Fibroblast of peridontal ligament (primary cell): ENCODE measurements at regions not wholly inside any gene's neighbourhood (a gene's known extent, or its start where the extent isn't known, plus 50 kb on each side); places are given as distances from the start of the nearest gene placed in this dataset.

Source experiments
- DNase-seq: peaks from one replicate; pipeline ENCODE4 v3.0.0-alpha.2; 2010; ENCODE audit errors: extremely low read depth

- peak; percentile 3 for DNase-seq
Measured at GRCh38 chr4:175125410-175126068, 207.4 kb downstream of the ADAM29 start.

- peak; percentile 28 for DNase-seq
Measured at GRCh38 chr4:175127314-175127713, 209.2 kb downstream of the ADAM29 start.

DNA sequence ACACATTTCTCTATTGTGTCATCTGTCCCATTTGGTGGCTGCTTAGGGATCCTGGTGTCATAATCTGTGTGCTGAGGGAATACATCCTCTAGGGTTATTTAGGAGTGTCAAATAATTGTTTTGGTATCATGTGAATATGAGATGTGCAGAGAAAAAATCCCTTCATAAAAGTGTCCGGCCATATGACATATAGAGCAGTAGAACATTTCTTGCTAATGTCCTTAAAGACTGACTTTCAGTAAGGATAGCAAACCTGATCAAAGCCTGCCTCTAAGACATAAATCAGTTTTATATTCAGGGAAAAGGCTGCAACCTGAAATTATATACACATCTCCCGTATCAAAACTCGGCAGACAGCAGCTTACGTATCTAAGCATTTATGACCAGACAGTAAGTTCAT lies 211.6 kb downstream of the ADAM29 start:
- DNase-seq = no peak

DNA sequence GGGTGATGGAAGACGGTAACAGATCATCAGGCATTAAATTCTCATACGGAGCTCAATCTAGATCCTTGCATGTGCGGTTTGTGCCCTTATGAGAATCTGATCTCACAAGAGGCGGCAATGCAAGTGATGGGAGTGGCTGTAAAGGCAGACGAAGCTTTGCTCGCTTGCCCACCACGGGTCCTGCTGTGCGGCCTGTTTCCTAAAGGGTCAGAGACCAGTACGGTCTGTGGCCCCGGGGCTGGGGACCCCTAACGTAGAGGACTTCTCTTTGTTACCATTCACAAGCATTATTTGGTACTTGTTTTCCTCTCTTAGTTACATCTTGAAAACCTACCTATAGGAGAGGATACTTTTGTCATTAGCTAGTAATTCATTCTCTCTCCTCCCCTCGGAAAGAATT lies 221.0 kb downstream of the ADAM29 start:
- no peak for DNase-seq

DNA sequence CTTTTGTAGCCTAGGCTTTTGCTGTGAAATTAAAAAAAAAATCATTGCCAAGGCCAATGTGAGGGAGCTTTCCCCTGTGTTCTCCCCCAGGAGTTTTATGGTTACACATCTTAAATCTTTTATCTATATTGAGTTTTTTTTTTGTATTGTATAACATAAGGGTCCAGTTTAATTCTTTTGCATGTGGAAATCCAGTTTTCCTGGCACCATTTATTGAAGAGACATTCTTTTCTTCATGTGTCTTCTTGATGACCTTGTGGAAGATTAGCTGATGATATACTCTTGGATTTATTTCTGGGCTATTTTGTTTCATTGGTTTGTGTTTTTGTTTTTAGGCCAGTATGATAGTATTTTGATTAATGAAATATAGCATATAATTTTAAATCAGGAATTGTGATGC lies 225.0 kb downstream of the ADAM29 start:
- DNase-seq = no peak

DNA sequence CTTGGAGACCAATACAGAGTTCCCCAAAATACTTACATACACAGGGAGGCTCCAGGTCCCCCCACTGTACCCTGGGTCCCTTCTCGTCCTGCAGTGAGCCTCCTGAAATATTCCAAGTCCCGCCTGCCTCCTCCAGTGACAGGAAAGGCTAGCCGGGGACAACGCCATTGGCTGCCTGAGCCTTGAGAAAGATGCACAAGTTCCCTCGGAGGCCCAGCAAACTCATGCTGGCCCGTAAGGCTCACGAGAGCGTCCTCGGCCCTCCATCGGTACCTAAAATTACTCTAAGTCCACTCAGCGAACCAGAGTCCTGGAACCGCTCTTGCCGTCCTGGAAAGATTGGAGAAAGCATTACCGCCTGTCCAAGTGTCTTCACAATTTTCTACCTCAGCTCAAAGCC lies 228.6 kb downstream of the ADAM29 start:
- DNase-seq = no peak

DNA sequence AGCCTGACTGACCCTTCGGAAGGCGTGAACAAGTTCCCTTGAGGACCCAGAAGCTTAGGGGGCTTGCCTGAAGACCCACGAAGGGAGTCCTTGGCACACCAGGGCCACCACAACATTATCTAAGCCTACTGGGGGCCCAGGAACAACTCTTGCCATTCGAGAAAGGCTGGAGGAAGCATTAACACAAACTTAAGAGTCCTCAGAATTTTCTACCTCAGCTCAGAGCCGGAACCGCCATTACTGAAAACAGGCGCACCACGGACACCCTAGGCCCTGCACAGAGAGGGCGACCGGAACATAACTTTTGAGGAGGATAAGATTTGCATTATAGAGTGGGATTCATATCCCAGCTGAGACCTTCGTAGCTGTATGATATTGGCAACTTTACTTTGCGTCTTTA lies 229.1 kb downstream of the ADAM29 start:
- DNase-seq = no peak

GRCh38 chr4:175166020-175166419 lies 247.9 kb downstream of the ADAM29 start:
- no peak for DNase-seq

GRCh38 chr4:175176710-175177109 lies 258.6 kb downstream of the ADAM29 start:
- DNase-seq = no peak

GRCh38 chr4:175190654-175191053 lies 272.5 kb downstream of the ADAM29 start:
- DNase-seq = no peak

DNA sequence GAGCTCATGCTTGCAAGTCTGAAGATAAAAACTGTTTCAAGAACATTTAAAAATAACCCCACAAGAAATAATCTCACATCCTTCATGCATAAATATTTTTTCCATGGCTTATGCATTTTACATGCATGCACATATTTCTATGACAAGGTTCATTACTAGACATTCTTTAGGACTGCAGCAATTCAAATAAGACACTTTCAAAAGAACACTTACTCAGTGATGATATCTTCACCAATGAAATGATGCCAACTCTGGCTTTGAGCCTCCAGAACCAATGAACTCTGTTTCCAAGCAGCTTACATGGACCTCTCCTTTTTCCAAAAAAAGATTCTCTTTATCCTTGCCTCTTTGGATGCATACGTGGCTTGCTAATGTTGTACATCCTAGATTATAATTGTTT lies 279.9 kb downstream of the ADAM29 start:
- no peak for DNase-seq

DNA sequence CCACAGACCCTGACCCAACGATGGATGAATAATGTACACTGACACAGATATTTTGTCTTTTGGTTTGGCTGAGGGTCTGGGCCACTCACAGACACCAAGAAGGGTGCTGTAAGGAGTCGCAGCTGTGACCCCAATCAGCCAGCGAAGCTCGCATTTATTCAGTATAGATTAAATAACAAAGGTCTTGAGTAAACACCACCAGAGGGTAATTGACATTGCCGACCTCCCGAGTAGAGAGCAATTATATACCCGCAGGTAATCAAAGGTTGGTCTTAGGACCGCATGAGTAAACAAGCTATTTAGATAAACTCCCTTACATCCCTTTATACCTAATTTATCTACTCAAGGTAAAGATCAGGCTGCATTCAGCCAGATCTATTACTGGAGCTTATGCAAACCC lies 297.1 kb downstream of the ADAM29 start:
- no peak for DNase-seq

- DNase-seq = no peak
Measured at GRCh38 chr4:175215657-175216056, 297.5 kb downstream of the ADAM29 start.

- DNase-seq = no peak
Measured at GRCh38 chr4:175229154-175229553, 311.0 kb downstream of the ADAM29 start.

DNA sequence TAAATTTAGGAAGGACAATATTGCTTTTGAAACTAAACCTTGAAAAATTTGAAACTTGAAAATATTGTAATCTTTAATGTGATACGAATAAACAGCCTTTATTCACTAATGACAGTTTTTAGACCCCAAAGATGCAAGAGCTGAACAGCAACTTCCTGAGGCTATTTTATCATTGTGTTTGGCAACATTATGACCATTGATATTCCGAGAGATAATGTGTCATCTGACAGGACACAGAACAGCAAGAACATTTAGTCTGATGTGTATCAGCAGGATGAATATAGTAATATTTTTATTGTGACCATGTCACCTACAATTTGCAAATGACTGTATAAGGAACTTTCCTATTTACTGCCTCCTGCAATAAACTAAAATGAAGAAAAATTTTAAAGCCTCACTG lies 316.0 kb downstream of the ADAM29 start:
- no peak for DNase-seq

DNA sequence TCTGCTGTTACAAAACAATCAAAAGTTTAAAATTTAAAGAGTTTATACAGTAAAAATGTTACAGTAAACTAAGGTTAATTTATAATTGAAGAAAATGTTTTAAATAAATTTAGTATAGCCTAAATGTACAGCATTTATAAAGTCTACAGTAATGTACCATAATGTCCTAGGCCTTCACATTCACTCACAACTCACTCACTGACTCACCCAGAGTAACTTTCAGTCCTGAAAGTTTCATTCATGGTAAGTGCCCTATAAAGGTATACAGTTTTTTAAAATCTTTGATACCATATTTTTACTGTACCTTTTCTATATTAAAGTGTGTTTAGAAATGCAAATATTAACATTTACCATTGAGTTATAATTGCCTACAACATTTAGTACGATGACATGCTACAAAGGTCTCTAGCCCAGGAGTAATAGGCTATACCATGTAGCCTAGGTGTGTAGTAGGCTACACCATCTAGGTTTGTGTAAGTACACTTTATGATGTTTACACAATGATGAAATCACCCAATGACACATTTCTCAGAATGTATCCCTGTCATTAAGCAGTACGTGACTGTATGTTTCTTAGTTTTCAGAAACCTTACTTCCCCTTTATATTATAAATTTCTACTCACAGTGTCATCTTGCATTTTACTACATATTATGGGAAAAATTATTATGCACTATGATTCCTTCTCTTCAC lies 320.8 kb downstream of the ADAM29 start:
- no peak for DNase-seq

DNA sequence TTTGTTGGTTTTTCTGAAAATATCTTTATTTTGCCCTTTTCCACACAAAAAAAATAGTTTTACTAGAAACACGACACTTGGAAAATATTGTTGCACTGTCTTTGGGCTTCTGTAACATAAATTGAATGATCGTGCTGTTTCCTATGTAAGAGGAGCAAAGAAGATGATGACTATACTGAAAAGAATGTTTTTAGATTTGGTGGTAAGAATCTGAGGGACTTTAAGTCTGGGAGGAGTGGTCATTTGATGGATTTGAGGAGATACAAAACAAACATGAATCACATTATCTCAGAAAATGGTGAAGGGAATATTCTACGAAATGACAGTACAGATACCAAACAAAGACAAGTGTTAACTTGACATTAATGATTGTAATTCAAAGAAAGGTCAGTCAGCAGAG lies 328.8 kb downstream of the ADAM29 start:
- peak; percentile 29 for DNase-seq

DNA sequence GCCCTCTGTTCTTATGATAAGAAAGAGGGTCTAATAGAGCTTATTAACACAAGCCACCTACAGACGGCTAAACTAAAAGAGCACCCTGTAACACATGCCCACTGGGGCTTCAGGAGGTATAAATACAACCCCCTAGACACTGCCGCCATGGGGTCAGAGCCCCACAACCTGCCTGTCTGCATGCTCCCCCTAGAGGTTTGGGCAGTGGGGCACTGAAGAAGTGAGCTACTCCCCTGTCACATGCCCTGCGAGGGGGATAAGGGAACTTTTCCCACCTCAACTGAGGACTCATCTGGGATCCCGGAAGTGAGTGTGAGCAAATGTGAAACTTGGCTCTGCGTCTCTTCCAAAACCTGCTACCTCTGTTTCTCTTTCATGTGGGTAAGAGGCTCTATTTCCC lies 334.5 kb downstream of the ADAM29 start:
- DNase-seq = no peak

DNA sequence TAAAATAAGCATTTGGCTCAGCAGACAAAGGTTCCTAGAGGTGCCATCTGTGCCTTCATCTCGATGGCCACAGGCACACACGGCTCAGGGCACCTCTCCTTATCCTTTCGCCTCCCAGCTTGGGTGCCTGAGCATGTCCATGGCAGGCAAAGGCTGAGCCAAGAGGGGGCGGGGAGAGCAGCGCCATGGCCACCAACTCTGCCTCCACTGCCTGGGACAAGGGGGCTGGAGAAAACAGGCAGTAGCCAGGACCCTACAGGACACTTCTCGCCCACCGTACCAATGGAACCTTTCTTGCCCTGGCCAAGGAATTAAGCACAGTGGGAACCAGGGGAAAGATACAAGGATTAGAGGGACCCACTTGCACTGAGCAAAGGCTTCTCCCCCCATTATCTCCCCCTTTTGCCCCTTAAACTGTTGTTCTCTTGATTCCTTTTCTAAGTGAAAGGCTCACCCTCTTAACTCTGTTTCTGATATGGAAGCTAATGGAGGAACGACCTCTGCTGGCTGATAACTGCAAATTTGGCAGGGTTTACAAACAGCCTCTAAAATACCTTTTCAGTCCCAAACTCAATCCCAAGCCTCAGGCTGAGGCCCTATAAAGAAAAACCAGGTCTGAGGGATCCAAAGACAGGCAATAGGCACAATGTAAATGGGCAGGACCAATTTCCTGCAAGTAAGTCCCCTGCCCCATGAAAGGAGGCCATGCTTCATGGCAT lies 335.2 kb downstream of the ADAM29 start:
- DNase-seq = no peak

DNA sequence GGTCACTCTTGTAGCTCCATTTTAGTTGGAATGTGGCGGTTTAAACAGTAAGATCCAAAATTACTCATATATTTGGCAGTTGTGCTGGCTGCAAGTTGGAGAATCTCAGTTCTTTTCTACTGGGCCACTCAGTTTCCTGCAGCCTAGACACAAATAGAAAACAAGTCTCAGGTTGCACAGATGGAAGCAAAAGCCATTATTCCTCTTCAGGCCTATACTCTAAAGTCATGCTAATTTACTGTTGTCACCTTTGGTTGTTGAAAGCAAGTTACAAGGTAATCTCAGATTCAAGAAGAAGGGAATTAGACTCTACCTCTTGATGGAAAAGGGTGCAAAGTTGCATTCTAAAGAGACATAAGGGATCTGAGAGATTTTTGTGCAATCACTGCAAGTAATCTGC lies 345.4 kb downstream of the ADAM29 start:
- no peak for DNase-seq

DNA sequence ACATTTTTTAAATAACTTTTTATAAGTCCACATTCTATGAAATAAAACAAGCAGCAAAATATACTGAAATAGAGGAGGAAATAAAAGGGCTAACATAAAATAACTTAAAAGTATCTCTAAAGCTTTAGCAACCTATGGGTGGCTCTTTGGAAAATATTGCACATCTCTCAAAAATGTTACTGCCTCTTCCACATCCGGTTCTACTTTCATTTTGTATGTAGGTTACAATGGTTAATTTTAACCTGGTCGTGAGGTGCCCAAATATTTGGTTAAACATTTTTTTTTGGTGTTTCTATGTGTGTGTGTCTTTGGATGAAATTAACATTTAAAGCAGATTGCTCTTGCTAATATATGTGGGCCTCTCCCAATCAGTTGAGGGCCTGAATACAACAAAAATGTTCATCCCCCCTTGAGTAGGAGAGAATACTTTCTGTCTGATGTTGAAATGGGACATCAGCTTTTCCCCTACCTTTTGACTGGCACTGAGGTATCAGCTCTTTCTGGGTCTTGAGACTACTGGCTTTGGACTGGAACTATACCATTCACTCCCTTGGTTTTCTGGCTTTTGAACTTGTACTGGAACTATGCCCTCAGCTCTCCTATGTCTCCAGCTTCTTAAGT lies 353.0 kb downstream of the ADAM29 start:
- DNase-seq = no peak

GRCh38 chr4:175273995-175274753 lies 356.0 kb downstream of the ADAM29 start:
- peak; percentile 64 for DNase-seq
